Body of pancreas (tissue), 4 donors: ENCODE measurements at regions not wholly inside any gene's neighbourhood (a gene's known extent, or its start where the extent isn't known, plus 50 kb on each side); places are given as distances from the start of the nearest gene placed in this dataset.

Source experiments
- ATAC-seq: fragments of 150-250 bp; one replicate; pipeline ENCODE4 v1.9.1; 2016
- DNase-seq, 4 donors: peaks; one replicate each; pipeline ENCODE4 v3.0.0-alpha.2; 2019
- H3K27ac ChIP-seq, 4 donors: fragments of 200-600 bp; sonication (generic); 1 replicate in 3 of 4; 2 replicates in 1 of 4; pipeline versions ENCODE4 v1.5.1 to v1.6.1; 2016 to 2019; ENCODE audit warnings: mild to moderate bottlenecking in 1 of 4, mixed read lengths in 1 of 4, moderate library complexity in 1 of 4
- H3K27me3 ChIP-seq, 2 donors: fragments of 200-600 bp; sonication (generic); one replicate each; pipeline ENCODE4 v1.6.0; 2016; ENCODE audit warnings: mild to moderate bottlenecking in 1 of 2
- H3K36me3 ChIP-seq, 2 donors: fragments of 200-600 bp; sonication (generic); replicated peaks in 1 of 2; 2 replicates each; pipeline ENCODE4 v1.5.1; 2016; ENCODE audit warnings: low read depth in 2 of 2; ENCODE audit not compliant: insufficient read depth in 1 of 2
- H3K4me1 ChIP-seq: fragments of 200-600 bp; sonication (generic); one replicate; pipeline ENCODE4 v1.6.0; 2016
- H3K4me3 ChIP-seq, 2 donors: fragments of 200-600 bp; sonication (generic); 1 replicate in 1 of 2; 2 replicates in 1 of 2; pipeline ENCODE4 v1.5.1; 2016 to 2019
- H3K9me3 ChIP-seq, 3 donors: fragments of 200-600 bp; sonication (generic); 1 replicate in 2 of 3; 2 replicates in 1 of 3; pipeline ENCODE4 v1.5.1; 2016
- POLR2A ChIP-seq, 3 donors: fragments of 450-650 bp; IDR thresholded peaks; one replicate each; pipeline ENCODE4 v1.6.1; 2016; ENCODE audit warnings: antibody characterized with exemption in 3 of 3, mild to moderate bottlenecking in 2 of 3
- WGBS, 2 donors: methylation state at CpG; one replicate each; pipeline ENCODE4 v1.1.5; 2017; 5-methylcytosine and 5-hydroxymethylcytosine counted together
- intact Hi-C: fragments of 100-400 bp; cut with DNase I; formaldehyde crosslinking; loops from one replicate; pipeline ENCODE4 v1.15.1; 2023
- TF ChIP-seq, protein P1 (sequence below), 7 experiments: fragments of 450-650 bp in 4 of 7; fragments of 200-600 bp in 3 of 7; sonication (generic) in 3 of 7; IDR thresholded peaks; one replicate each; pipeline ENCODE4 v1.5.1; 2016 to 2019; ENCODE audit warnings: antibody characterized with exemption in 7 of 7

DNA sequence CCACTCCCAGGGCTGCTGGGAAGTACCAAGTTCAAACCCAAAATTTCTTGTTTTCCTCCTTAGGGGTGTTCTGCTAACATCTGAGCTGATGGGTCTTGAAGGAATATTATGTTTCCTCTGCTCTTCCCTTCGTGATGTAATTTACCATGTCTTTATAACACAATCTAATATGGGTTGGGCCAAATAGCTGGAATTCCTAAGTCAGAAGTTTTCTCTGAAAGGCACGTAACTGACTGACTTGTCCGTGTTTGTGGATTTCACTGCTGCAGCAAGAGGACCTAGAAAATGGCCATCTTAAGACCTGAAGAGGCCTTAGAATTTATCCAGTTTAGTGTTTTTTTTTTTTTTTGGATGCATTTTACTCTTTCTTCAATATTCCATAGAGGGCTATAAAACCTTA is 256.7 kb downstream of the DCDC2C start:
- DNase-seq (no peak), ATAC-seq (no peak)
- intact Hi-C loops = no loop called here
- Histone ChIP-seq H3K9me3 (no peaks in the 10 kb centered on the region), H3K4me3 (no peak overlapping the region), H3K36me3 (no peaks in the 10 kb centered on the region), H3K4me1 (no peaks in the 10 kb centered on the region), H3K27me3 (no peaks in the 10 kb centered on the region), H3K27ac (no peak overlapping the region)
- no peak for TF ChIP-seq POLR2A (IDR thresholded peaks at IDR 0.05)
- TF ChIP-seq, protein P1, sequence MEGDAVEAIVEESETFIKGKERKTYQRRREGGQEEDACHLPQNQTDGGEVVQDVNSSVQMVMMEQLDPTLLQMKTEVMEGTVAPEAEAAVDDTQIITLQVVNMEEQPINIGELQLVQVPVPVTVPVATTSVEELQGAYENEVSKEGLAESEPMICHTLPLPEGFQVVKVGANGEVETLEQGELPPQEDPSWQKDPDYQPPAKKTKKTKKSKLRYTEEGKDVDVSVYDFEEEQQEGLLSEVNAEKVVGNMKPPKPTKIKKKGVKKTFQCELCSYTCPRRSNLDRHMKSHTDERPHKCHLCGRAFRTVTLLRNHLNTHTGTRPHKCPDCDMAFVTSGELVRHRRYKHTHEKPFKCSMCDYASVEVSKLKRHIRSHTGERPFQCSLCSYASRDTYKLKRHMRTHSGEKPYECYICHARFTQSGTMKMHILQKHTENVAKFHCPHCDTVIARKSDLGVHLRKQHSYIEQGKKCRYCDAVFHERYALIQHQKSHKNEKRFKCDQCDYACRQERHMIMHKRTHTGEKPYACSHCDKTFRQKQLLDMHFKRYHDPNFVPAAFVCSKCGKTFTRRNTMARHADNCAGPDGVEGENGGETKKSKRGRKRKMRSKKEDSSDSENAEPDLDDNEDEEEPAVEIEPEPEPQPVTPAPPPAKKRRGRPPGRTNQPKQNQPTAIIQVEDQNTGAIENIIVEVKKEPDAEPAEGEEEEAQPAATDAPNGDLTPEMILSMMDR (IDR thresholded peaks at IDR 0.05) = no peak
- 56 to 65% methylated on average over 3 of the region's 3 CpGs for WGBS, 2 donors

DNA sequence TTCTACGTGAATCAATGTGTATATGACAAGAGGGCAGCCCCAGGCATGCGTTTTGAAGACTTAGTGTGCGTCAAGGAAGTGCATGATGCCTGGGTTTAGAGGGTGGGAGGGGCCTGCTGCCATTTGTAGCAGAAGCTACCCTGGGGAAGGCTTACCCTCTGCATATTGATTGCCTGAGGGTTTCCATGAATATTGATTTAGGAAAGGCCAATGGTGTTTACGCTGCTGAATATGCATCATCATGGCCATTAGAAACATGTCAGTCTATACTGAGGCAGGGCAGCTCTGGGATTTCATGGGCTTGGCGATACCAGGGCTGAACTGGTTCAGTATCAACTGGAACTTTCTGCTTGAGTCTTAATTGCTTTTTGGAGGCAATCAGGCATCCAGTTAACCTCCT is 259.3 kb downstream of the DCDC2C start:
- intact Hi-C loops = no loop called here
- peaks cover 0 to 4% of the 10 kb centered on the region in 2 donors for H3K27me3 ChIP-seq
- H3K36me3 ChIP-seq = no peaks in the 10 kb centered on the region
- H3K4me1 ChIP-seq = no peaks in the 10 kb centered on the region
- no peak overlapping the region for H3K4me3 ChIP-seq
- H3K27ac ChIP-seq = no peak overlapping the region
- H3K9me3 ChIP-seq = no peaks in the 10 kb centered on the region
- no peak for TF ChIP-seq POLR2A (IDR thresholded peaks at IDR 0.05)
- TF ChIP-seq, protein P1 (IDR thresholded peaks at IDR 0.05) = no peak
- DNase-seq = no peak
- WGBS, 2 donors = 56 to 59% methylated on average over 5 of the region's 5 CpGs
- ATAC-seq = no peak

DNA sequence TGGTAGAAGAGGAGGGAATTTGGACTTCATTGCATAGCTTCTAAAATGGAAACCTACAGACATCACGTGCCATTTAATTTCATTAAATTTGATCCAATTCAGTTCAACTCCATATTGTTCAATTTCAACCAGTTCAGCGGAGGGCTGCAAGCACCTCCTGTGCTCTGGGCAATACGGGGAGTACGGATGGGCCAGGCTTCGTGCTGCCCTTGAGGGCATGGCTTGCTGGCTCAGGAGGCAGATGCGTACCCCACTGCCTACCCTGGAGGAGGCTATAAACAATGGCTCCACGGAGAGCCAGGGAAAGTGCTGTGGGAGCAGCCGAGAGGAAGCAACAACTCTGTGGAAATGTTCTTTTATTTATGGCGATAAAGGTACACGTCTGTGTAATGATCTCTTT is 261.8 kb downstream of the DCDC2C start:
- no peak for ATAC-seq
- H3K36me3 ChIP-seq = no peaks in the 10 kb centered on the region
- WGBS, 2 donors = 65 to 75% methylated on average over 10 of the region's 10 CpGs
- DNase-seq = no peak
- TF ChIP-seq, protein P1 (IDR thresholded peaks at IDR 0.05) = no peak
- TF ChIP-seq POLR2A (IDR thresholded peaks at IDR 0.05) = no peak
- peaks cover 0 to 4% of the 10 kb centered on the region in 2 donors for H3K27me3 ChIP-seq
- intact Hi-C loops = no loop called here
- no peaks in the 10 kb centered on the region for H3K4me1 ChIP-seq
- H3K4me3 ChIP-seq = no peak overlapping the region
- no peak overlapping the region for H3K27ac ChIP-seq
- no peaks in the 10 kb centered on the region for H3K9me3 ChIP-seq

DNA sequence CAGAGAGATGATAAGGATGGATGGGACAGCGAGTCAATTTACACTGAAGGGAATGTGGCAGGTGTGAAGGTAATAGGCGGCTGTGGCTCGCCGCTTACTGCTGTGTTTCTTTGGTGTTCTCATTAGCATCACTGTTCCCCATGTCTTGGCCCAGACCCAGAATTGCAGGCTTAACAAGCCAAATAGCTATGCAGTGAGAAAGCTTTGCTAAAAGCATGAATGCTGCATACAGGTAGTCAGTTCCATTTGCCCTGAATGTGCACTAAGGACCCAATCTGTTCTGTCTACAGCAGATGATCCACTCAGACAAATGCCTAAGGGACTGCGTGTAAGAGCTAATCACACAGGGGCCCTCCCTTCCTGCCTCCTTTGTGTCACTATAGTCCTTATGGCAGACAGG is 262.6 kb downstream of the DCDC2C start:
- Histone ChIP-seq H3K27ac (no peak overlapping the region), H3K4me1 (no peaks in the 10 kb centered on the region), H3K4me3 (no peak overlapping the region), H3K36me3 (no peaks in the 10 kb centered on the region), H3K9me3 (no peaks in the 10 kb centered on the region), H3K27me3 (peaks cover 0 to 4% of the 10 kb centered on the region in 2 donors)
- TF ChIP-seq, protein P1 (IDR thresholded peaks at IDR 0.05) = no peak
- no peak for TF ChIP-seq POLR2A (IDR thresholded peaks at IDR 0.05)
- ATAC-seq (no peak), DNase-seq (no peak)
- 54 to 74% methylated on average over 5 of the region's 5 CpGs for whole genome bisulfite sequencing, 2 donors
- intact Hi-C loops = no loop called here

DNA sequence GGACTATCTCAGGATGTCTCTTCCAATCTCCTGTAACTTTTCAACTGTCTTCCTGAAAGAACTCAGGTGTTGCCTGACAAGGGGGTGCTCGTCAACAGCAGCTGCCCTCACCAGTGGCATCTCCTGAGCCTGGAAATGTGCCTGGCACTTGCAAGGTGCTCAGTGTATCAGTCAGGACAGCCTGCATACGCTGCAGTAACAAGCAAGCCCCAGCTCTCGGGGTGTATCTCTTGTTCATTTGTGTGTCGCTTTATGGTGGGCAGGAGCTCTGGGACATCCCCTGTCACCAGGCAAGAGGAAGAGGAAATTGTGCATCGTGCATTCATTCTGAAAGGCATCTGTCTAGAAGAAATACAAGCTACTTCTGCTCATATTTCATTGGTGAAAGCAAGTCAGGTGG is 263.1 kb downstream of the DCDC2C start:
- H3K9me3 ChIP-seq = no peaks in the 10 kb centered on the region
- WGBS, 2 donors = 58 to 81% methylated on average over 5 of the region's 5 CpGs
- peaks cover 0 to 4% of the 10 kb centered on the region in 2 donors for H3K27me3 ChIP-seq
- no peaks in the 10 kb centered on the region for H3K4me1 ChIP-seq
- TF ChIP-seq, protein P1 (IDR thresholded peaks at IDR 0.05) = no peak
- no peak for TF ChIP-seq POLR2A (IDR thresholded peaks at IDR 0.05)
- DNase-seq (no peak), ATAC-seq (no peak)
- H3K27ac ChIP-seq = no peak overlapping the region
- no peaks in the 10 kb centered on the region for H3K36me3 ChIP-seq
- intact Hi-C loops = no loop called here
- no peak overlapping the region for H3K4me3 ChIP-seq
